HCT116 (cell line): ENCODE measurements at regions not wholly inside any gene's neighbourhood (a gene's known extent, or its start where the extent isn't known, plus 50 kb on each side); places are given as distances from the start of the nearest gene placed in this dataset.

Experiments used
- ATAC-seq: fragments of 200-7000 bp; cut with Tn5 transposase; 2 replicates; pipeline ENCODE4 v1.9.1; 2020; ENCODE audit warnings: mild to moderate bottlenecking, moderate library complexity
- BruUV-seq: library from RNA; stranded (reverse); fragments of 400-500 nt; replicated peaks from 2 replicates; lab custom pipeline; 2021; lab: Mats Ljungman, UMichigan
- CTCF ChIA-PET: fragments of 300-600 bp; sonication (Branson Sonifier 250); formaldehyde crosslinking; loops from one replicate; lab custom pipeline; 2021; ENCODE audit warnings: antibody characterized with exemption; lab: Charles Lee
- POLR2A ChIA-PET: fragments of 300-600, 350-600 bp; sonication (Branson Sonifier 250); formaldehyde crosslinking; loops from one replicate; lab custom pipeline; 2021; ENCODE audit warnings: antibody characterized with exemption; lab: Charles Lee
- RAD21 ChIA-PET, 2 experiments: fragments of 300-600 bp; sonication (Branson Sonifier 250); formaldehyde crosslinking; loops; one replicate each; lab custom pipeline; 2023; ENCODE audit warnings: low total read pairs in 2 of 2; ENCODE audit not compliant: uncharacterized antibody in 2 of 2, unreplicated experiment in 2 of 2, low non-redundant PET in 1 of 2; lab: Charles Lee
- DNase-seq: peaks from one replicate; pipeline ENCODE4 v3.0.0-alpha.2; 2010; ENCODE audit warnings: low read depth, low spot score
- H2AFZ ChIP-seq: fragments of 200-600 bp; shearing (Covaris generic), sonication (generic); 2 replicates; pipeline ENCODE4 v1.6.1; 2017; ENCODE audit warnings: low read depth, mixed run types, mixed read lengths, antibody characterized with exemption, low read length; ENCODE audit not compliant: poor library complexity, severe bottlenecking
- H3K27ac ChIP-seq: 2 replicates; pipeline ENCODE4 v1.5.1; 2012; ENCODE audit warnings: low read depth, low read length
- H3K27me3 ChIP-seq: fragments of 200-600 bp; sonication (generic); 2 replicates; pipeline ENCODE4 v1.6.1; 2016; ENCODE audit warnings: mixed run types, low read length, mixed read lengths; ENCODE audit not compliant: insufficient read depth
- H3K36me3 ChIP-seq, 2 experiments: fragments of 200-500 bp in 1 of 2; fragments of 200-600 bp in 1 of 2; sonication (Bioruptor generic) in 1 of 2; sonication (generic) in 1 of 2; 2 replicates each; pipeline versions ENCODE4 v1.5.1 to v1.6.1; 2014 to 2016; ENCODE audit warnings: low read length in 2 of 2, inconsistent platforms in 1 of 2, mixed read lengths in 1 of 2, mixed run types in 1 of 2; ENCODE audit not compliant: insufficient read depth in 2 of 2, control insufficient read depth in 1 of 2
- H3K4me1 ChIP-seq, 2 experiments: fragments of 200-600 bp in 1 of 2; sonication (generic) in 1 of 2; 2 replicates each; pipeline versions ENCODE4 v1.5.1 to v1.6.1; 2012 to 2017; ENCODE audit warnings: low read length in 2 of 2, inconsistent platforms in 1 of 2, mild to moderate bottlenecking in 1 of 2, mixed read lengths in 1 of 2, mixed run types in 1 of 2, moderate library complexity in 1 of 2; ENCODE audit not compliant: insufficient read depth in 2 of 2, control insufficient read depth in 1 of 2
- H3K4me2 ChIP-seq: fragments of 200-600 bp; sonication (generic); 2 replicates; pipeline ENCODE4 v1.6.1; 2017; ENCODE audit warnings: mixed run types, low read length, mixed read lengths
- H3K4me3 ChIP-seq, 2 experiments: fragments of 200-600 bp in 1 of 2; sonication (generic) in 1 of 2; replicated peaks in 1 of 2; 2 replicates each; pipeline ENCODE4 v1.5.1; 2011 to 2016; ENCODE audit warnings: low read length in 2 of 2, control low read depth in 1 of 2, low read depth in 1 of 2, mild to moderate bottlenecking in 1 of 2, mixed read lengths in 1 of 2, mixed run types in 1 of 2
- H3K79me2 ChIP-seq: fragments of 200-600 bp; sonication (generic); 2 replicates; pipeline ENCODE4 v1.6.1; 2017; ENCODE audit warnings: mild to moderate bottlenecking, mixed run types, low read length, moderate library complexity, mixed read lengths; ENCODE audit not compliant: insufficient read depth
- H3K9ac ChIP-seq: fragments of 200-600 bp; sonication (generic); 2 replicates; pipeline ENCODE4 v1.6.1; 2016; ENCODE audit warnings: low read length, mixed read lengths
- H3K9me2 ChIP-seq: fragments of 200-600 bp; sonication (generic), shearing (Covaris generic); 2 replicates; pipeline ENCODE4 v1.6.1; 2017; ENCODE audit warnings: mixed run types, mild to moderate bottlenecking, moderate library complexity; ENCODE audit not compliant: insufficient read depth
- H3K9me3 ChIP-seq, 2 experiments: fragments of 200-500 bp in 1 of 2; fragments of 200-600 bp in 1 of 2; sonication (Bioruptor generic) in 1 of 2; sonication (generic) in 1 of 2; 2 replicates each; pipeline ENCODE4 v1.6.1; 2014 to 2017; ENCODE audit warnings: low read length in 2 of 2, mixed read lengths in 2 of 2, inconsistent platforms in 1 of 2, low read depth in 1 of 2, mild to moderate bottlenecking in 1 of 2, mixed run types in 1 of 2, moderate library complexity in 1 of 2; ENCODE audit not compliant: control insufficient read depth in 1 of 2, insufficient read depth in 1 of 2
- H4K20me1 ChIP-seq: fragments of 200-600 bp; sonication (generic), shearing (Covaris generic); 2 replicates; pipeline ENCODE4 v1.6.1; 2017; ENCODE audit warnings: mixed run types, mild to moderate bottlenecking, moderate library complexity; ENCODE audit not compliant: insufficient read depth
- CBX3 ChIP-seq: IDR thresholded peaks from 2 replicates; pipeline ENCODE4 v1.6.1; 2012; ENCODE audit warnings: low read depth
- CEBPB ChIP-seq: IDR thresholded peaks from 2 replicates; pipeline ENCODE4 v1.6.1; 2012; ENCODE audit warnings: low read depth
- CTCF ChIP-seq, 3 experiments: fragments of 200-600 bp in 1 of 3; sonication (generic) in 1 of 3; IDR thresholded peaks in 2 of 3; conservative IDR thresholded peaks in 1 of 3; 2 replicates each; pipeline ENCODE4 v1.5.1; 2012 to 2017; ENCODE audit warnings: low read depth in 2 of 3, low read length in 2 of 3, antibody characterized with exemption in 1 of 3, borderline replicate concordance in 1 of 3, control low read depth in 1 of 3, mild to moderate bottlenecking in 1 of 3, mixed read lengths in 1 of 3, mixed run types in 1 of 3, moderate library complexity in 1 of 3; ENCODE audit not compliant: insufficient read depth in 1 of 3
- EGR1 ChIP-seq: IDR thresholded peaks from 2 replicates; pipeline ENCODE4 v1.6.1; 2012; ENCODE audit warnings: low read depth
- ELF1 ChIP-seq: IDR thresholded peaks from 2 replicates; pipeline ENCODE4 v1.6.1; 2012; ENCODE audit warnings: low read depth, borderline replicate concordance
- EZH2 ChIP-seq: fragments of 200-600 bp; sonication (generic); IDR thresholded peaks from 2 replicates; pipeline ENCODE4 v1.6.1; 2017; ENCODE audit warnings: antibody characterized with exemption, mixed run types
- EZH2phosphoT487 ChIP-seq: fragments of 200-600 bp; IDR thresholded peaks from 2 replicates; pipeline ENCODE4 v1.6.1; 2018; ENCODE audit warnings: antibody characterized with exemption, borderline replicate concordance
- JUND ChIP-seq: IDR thresholded peaks from 2 replicates; pipeline ENCODE4 v1.6.1; 2012
- MAX ChIP-seq: IDR thresholded peaks from 2 replicates; pipeline ENCODE4 v1.6.1; 2012
- POLR2A ChIP-seq: IDR thresholded peaks from 2 replicates; pipeline ENCODE4 v1.7.0; 2011; ENCODE audit warnings: borderline replicate concordance; ENCODE audit not compliant: insufficient read depth, insufficient read length; ENCODE audit errors: extremely low read depth
- POLR2AphosphoS5 ChIP-seq: IDR thresholded peaks from 2 replicates; pipeline ENCODE4 v1.6.1; 2011; ENCODE audit warnings: mild to moderate bottlenecking, low read depth, low read length, moderate library complexity
- SIN3A ChIP-seq: IDR thresholded peaks from 2 replicates; pipeline ENCODE4 v1.6.1; 2012; ENCODE audit warnings: low read depth
- SP1 ChIP-seq: IDR thresholded peaks from 2 replicates; pipeline ENCODE4 v1.6.1; 2012; ENCODE audit warnings: low read depth
- TCF7L2 ChIP-seq: IDR thresholded peaks from 2 replicates; pipeline ENCODE4 v1.7.0; 2011; ENCODE audit warnings: borderline replicate concordance, inconsistent platforms; ENCODE audit not compliant: insufficient read depth, insufficient read length; ENCODE audit errors: extremely low read depth
- YY1 ChIP-seq: IDR thresholded peaks from 2 replicates; pipeline ENCODE4 v1.6.1; 2011; ENCODE audit warnings: low read length, low read depth, moderate library complexity, mild to moderate bottlenecking; ENCODE audit not compliant: insufficient replicate concordance; ENCODE audit errors: extremely low read depth
- ZFX ChIP-seq: fragments of 450-650 bp; IDR thresholded peaks from 2 replicates; pipeline ENCODE4 v1.6.1; 2017
- ZNF274 ChIP-seq: fragments of 200-500 bp; sonication (Bioruptor generic); IDR thresholded peaks from 2 replicates; pipeline ENCODE4 v1.6.1; 2014; ENCODE audit warnings: mild to moderate bottlenecking, low read depth, low read length, inconsistent platforms
- intact Hi-C: fragments of 100-400 bp; cut with micrococcal nuclease; formaldehyde crosslinking; loops from 2 replicates; pipeline ENCODE4 v1.10.0; 2022
- TF ChIP-seq, protein P1 (sequence below): IDR thresholded peaks from 2 replicates; pipeline ENCODE4 v1.6.1; 2012; ENCODE audit warnings: low read depth

- no peaks in the 10 kb centered on the region for H3K4me1 ChIP-seq
- no peaks in the 10 kb centered on the region for H3K79me2 ChIP-seq
- no peak overlapping the region for H3K9ac ChIP-seq
- CTCF ChIA-PET: no interaction called here
- H3K9me2 ChIP-seq: no peaks in the 10 kb centered on the region
- no peak overlapping the region for H3K27ac ChIP-seq
- H4K20me1 ChIP-seq: no peaks in the 10 kb centered on the region; the same call in 1 of the 2 replicates
- no peak for DNase-seq
- H3K36me3 ChIP-seq: no peaks in the 10 kb centered on the region
- BruUV-seq: no TSS peak
- H3K9me3 ChIP-seq: no peaks in the 10 kb centered on the region
- intact Hi-C loops: no loop called here
- H2AFZ ChIP-seq: no peak overlapping the region
- POLR2A ChIA-PET: no interaction called here
- RAD21 ChIA-PET: no interaction called here
- no peaks in the 10 kb centered on the region for H3K27me3 ChIP-seq
- H3K4me3 ChIP-seq: no peak overlapping the region
- no peak for ATAC-seq
- TF ChIP-seq CEBPB (no peak), CTCF (IDR thresholded peaks at IDR 0.05 in 2 of 3, conservative IDR thresholded peaks at IDR 0.05 in 1 of 3; ENCODE audit: borderline replicate concordance in 1 of 3, insufficient read depth in 1 of 3, low read depth in 2 of 3, low read length in 2 of 3) (no peak), YY1 (no peak), EZH2phosphoT487 (no peak), EGR1 (no peak), POLR2AphosphoS5 (no peak), SP1 (no peak), SIN3A (no peak), ZNF274 (no peak), TCF7L2 (no peak), CBX3 (no peak), ZFX (no peak), EZH2 (no peak), POLR2A (no peak), ELF1 (no peak), MAX (no peak), JUND (no peak)
- TF ChIP-seq, protein P1, sequence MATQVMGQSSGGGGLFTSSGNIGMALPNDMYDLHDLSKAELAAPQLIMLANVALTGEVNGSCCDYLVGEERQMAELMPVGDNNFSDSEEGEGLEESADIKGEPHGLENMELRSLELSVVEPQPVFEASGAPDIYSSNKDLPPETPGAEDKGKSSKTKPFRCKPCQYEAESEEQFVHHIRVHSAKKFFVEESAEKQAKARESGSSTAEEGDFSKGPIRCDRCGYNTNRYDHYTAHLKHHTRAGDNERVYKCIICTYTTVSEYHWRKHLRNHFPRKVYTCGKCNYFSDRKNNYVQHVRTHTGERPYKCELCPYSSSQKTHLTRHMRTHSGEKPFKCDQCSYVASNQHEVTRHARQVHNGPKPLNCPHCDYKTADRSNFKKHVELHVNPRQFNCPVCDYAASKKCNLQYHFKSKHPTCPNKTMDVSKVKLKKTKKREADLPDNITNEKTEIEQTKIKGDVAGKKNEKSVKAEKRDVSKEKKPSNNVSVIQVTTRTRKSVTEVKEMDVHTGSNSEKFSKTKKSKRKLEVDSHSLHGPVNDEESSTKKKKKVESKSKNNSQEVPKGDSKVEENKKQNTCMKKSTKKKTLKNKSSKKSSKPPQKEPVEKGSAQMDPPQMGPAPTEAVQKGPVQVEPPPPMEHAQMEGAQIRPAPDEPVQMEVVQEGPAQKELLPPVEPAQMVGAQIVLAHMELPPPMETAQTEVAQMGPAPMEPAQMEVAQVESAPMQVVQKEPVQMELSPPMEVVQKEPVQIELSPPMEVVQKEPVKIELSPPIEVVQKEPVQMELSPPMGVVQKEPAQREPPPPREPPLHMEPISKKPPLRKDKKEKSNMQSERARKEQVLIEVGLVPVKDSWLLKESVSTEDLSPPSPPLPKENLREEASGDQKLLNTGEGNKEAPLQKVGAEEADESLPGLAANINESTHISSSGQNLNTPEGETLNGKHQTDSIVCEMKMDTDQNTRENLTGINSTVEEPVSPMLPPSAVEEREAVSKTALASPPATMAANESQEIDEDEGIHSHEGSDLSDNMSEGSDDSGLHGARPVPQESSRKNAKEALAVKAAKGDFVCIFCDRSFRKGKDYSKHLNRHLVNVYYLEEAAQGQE: no peak
- TF ChIP-seq, all 23 proteins: peak for 0
- H3K4me2 ChIP-seq: no peak overlapping the region
Measured at GRCh38 chr13:76466043-76466442, 420.2 kb downstream of the KCTD12 start.
